ENCODE measurements at regions not wholly inside any gene's neighbourhood (a gene's known extent, or its start where the extent isn't known, plus 50 kb on each side); places are given as distances from the start of the nearest gene placed in this dataset.

DNA sequence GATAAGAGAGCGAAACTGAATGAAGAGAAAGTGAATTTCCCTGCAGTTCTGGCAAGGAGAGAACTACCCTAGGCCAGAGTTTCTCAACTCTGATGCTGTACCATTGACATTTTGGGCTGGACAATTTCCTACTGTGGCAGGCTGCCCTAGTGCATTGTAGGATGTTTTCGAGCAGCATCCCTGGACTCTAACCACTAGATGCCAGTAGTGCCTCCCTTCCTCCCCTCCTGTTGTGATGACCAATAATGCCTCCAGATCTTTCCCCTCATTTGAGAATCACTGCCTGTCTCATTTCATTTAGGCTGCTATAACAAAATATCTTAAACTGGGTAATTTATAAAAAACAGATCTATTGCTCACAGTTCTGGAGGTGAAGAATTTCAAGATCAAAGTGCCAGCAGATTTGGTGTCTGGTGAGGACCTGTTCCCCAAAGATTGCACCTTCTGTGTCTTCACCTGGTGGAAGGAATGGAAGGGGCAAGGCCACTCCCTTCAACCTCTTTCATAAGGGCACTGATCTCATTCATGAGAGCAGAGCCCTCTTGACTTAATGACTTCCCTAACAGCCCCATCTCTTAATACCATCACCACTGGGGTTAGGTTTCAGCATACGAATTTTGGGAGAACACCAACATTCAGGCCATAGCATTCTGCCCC, 188.9 kb upstream of the MEIS2 start:
- TF ChIP-seq, protein P1, sequence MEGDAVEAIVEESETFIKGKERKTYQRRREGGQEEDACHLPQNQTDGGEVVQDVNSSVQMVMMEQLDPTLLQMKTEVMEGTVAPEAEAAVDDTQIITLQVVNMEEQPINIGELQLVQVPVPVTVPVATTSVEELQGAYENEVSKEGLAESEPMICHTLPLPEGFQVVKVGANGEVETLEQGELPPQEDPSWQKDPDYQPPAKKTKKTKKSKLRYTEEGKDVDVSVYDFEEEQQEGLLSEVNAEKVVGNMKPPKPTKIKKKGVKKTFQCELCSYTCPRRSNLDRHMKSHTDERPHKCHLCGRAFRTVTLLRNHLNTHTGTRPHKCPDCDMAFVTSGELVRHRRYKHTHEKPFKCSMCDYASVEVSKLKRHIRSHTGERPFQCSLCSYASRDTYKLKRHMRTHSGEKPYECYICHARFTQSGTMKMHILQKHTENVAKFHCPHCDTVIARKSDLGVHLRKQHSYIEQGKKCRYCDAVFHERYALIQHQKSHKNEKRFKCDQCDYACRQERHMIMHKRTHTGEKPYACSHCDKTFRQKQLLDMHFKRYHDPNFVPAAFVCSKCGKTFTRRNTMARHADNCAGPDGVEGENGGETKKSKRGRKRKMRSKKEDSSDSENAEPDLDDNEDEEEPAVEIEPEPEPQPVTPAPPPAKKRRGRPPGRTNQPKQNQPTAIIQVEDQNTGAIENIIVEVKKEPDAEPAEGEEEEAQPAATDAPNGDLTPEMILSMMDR (IDR thresholded peaks at IDR 0.05), result no peak
- no peaks in the 10 kb centered on the region for H3K4me1 ChIP-seq
- intact Hi-C loops (cut with DNase I), result no loop called here
- peaks cover 0 to 2% of the 10 kb centered on the region in 2 donors for H3K9me3 ChIP-seq
- no peak overlapping the region for H3K4me3 ChIP-seq
- ATAC-seq, result no peak
- no peaks in the 10 kb centered on the region for H3K36me3 ChIP-seq
- DNase-seq, result peak in 1 of 4 donors; percentile 2
- H3K27me3 ChIP-seq, result no peaks in the 10 kb centered on the region
- no peak overlapping the region for H3K27ac ChIP-seq

DNA sequence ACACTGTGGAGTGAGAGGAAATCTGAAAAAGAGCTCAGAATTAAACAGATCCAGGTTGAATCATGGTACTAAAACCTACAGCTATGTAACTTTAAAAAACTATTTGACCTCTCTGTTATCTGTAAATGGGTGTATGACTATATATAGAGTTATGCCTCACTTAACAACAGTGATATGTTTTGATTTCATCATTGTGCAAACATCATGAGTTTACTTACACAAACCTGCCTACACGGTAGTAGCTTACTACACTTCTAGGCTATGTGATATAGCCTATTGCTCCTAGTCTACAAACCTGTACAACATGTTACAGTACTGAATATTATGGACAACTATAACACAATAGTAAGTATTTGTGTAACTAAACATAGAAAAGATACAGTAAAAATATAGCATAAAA, 191.6 kb upstream of the MEIS2 start:
- peak; percentile 63 for ATAC-seq
- Histone ChIP-seq H3K27me3 (no peaks in the 10 kb centered on the region), H3K4me3 (no peak overlapping the region), H3K27ac (no peak overlapping the region), H3K36me3 (no peaks in the 10 kb centered on the region), H3K9me3 (no peaks in the 10 kb centered on the region), H3K4me1 (no peaks in the 10 kb centered on the region)
- no peak for DNase-seq
- TF ChIP-seq, protein P1 (IDR thresholded peaks at IDR 0.05), result no peak
- intact Hi-C loops (cut with DNase I), result no loop called here

DNA sequence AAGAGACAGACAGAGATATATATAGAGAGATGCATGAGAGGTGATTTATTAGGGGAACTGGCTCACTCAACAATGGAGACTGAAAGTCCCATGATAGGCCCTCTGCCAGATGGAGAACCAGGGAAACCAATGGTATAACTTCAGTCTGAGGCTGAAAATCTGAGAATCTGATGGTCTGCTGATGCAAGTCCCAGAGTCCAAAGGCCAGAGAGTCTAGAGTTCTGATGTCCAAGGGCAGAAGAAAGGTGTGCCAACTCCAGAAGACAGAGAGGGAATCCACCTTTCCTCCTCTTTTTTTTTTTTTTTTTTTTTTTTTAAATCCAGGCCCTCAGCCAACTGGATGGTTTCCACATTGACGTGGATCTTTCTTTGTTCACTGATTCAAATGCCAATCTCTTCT, 197.9 kb upstream of the MEIS2 start:
- Histone ChIP-seq H3K9me3 (no peaks in the 10 kb centered on the region), H3K36me3 (no peaks in the 10 kb centered on the region), H3K27ac (no peak overlapping the region), H3K4me1 (no peaks in the 10 kb centered on the region), H3K4me3 (no peak overlapping the region), H3K27me3 (no peaks in the 10 kb centered on the region)
- ATAC-seq, result no peak
- TF ChIP-seq, protein P1 (IDR thresholded peaks at IDR 0.05), result no peak
- no peak for DNase-seq
- intact Hi-C loops (cut with DNase I), result no loop called here

DNA sequence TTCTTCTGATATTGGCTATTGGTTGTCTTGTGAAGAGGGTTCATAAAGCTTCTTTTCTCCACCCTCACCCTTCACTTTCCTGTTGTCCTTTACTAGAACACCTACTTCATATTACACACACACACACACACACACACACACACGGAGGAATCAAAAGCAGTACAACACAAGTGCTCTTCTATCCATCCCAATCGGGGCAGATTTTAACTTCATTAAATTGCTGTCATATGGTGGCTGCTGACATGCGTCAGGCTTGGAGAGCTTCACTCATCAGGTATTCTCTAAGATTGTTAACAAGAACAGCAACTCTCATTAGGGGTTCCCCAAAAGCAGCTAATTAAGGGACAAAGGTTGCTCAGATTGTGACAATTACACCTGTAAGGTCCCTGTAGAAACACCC, 239.1 kb upstream of the MEIS2 start:
- DNase-seq, result no peak
- H3K9me3 ChIP-seq, result peaks cover 0 to 6% of the 10 kb centered on the region in 2 donors
- H3K27ac ChIP-seq, result no peak overlapping the region
- no peaks in the 10 kb centered on the region for H3K36me3 ChIP-seq
- intact Hi-C loops (cut with DNase I), result no loop called here
- no peak for ATAC-seq
- TF ChIP-seq, protein P1 (IDR thresholded peaks at IDR 0.05), result no peak
- H3K27me3 ChIP-seq, result no peaks in the 10 kb centered on the region
- no peak overlapping the region for H3K4me3 ChIP-seq
- no peaks in the 10 kb centered on the region for H3K4me1 ChIP-seq

DNA sequence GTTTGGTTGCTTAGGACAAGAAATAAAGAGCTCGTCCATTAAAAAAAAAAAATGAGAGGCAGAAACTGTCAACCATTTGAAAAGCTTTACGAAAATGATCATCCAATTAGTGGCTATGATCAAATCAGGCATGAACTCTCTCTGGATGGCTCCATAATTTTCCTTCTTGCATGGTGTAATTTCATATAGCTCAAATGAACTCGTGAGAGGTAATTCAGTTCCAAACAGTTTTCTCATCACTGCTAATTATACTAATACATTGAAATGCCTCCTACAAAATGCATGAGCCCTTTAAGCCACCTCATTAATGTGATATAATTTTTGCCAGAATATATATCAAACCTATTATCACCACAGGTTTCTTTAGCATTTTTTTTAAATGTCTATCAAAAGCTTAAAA, 239.5 kb upstream of the MEIS2 start:
- TF ChIP-seq, protein P1 (IDR thresholded peaks at IDR 0.05), result no peak
- no peaks in the 10 kb centered on the region for H3K4me1 ChIP-seq
- ATAC-seq (no peak), DNase-seq (no peak)
- H3K9me3 ChIP-seq, result peaks cover 0 to 6% of the 10 kb centered on the region in 2 donors
- H3K27ac ChIP-seq, result no peak overlapping the region
- no peaks in the 10 kb centered on the region for H3K27me3 ChIP-seq
- H3K36me3 ChIP-seq, result no peaks in the 10 kb centered on the region
- no peak overlapping the region for H3K4me3 ChIP-seq
- intact Hi-C loops (cut with DNase I), result no loop called here

Measured in left lung (tissue), 4 donors.